Heart right ventricle (tissue), 16 donors: ENCODE measurements at regions not wholly inside any gene's neighbourhood (a gene's known extent, or its start where the extent isn't known, plus 50 kb on each side); places are given as distances from the start of the nearest gene placed in this dataset.

Source experiments
- ATAC-seq, 8 donors: fragments of 200-7000 bp; cut with Tn5 transposase; one replicate each; pipeline ENCODE4 v1.9.1; 2020; ENCODE audit warnings: mild to moderate bottlenecking in 8 of 8, moderate library complexity in 8 of 8, moderate number of reproducible peaks in 1 of 8
- DNase-seq, 2 donors: peaks; one replicate each; pipeline ENCODE4 v3.0.0-alpha.2; 2020
- H3K27ac ChIP-seq, 10 donors: fragments of 200-600 bp; sonication (generic) in 2 of 10; one replicate each; pipeline versions ENCODE4 v1.5.0 to v1.8.0; 2020 to 2022; ENCODE audit warnings: mild to moderate bottlenecking in 3 of 10
- H3K27me3 ChIP-seq, 7 donors: fragments of 200-600 bp; one replicate each; pipeline ENCODE4 v1.8.0; 2021 to 2022; ENCODE audit warnings: mild to moderate bottlenecking in 2 of 7
- H3K36me3 ChIP-seq, 9 donors: fragments of 200-600 bp; sonication (generic) in 1 of 9; one replicate each; pipeline versions ENCODE4 v1.5.0 to v1.8.0; 2020 to 2022; ENCODE audit warnings: mild to moderate bottlenecking in 2 of 9
- H3K4me1 ChIP-seq, 9 donors: fragments of 200-600 bp; sonication (generic) in 1 of 9; one replicate each; pipeline versions ENCODE4 v1.5.0 to v1.8.0; 2020 to 2022; ENCODE audit warnings: mild to moderate bottlenecking in 4 of 9
- H3K4me3 ChIP-seq, 10 donors: fragments of 200-600 bp; sonication (generic) in 2 of 10; one replicate each; pipeline versions ENCODE4 v1.5.0 to v1.8.0; 2020 to 2022; ENCODE audit warnings: mild to moderate bottlenecking in 7 of 10, moderate library complexity in 2 of 10
- H3K9me3 ChIP-seq, 11 donors: fragments of 200-600 bp in 10 of 11; sonication (generic) in 2 of 11; one replicate each; pipeline versions ENCODE4 v1.5.0 to v1.8.0; 2013 to 2022; ENCODE audit warnings: mild to moderate bottlenecking in 2 of 11, control low read depth in 1 of 11, moderate library complexity in 1 of 11
- CTCF ChIP-seq, 9 donors: fragments of 200-600 bp; sonication (generic) in 2 of 9; IDR thresholded peaks; one replicate each; pipeline versions ENCODE4 v1.5.0 to v1.8.0; 2021 to 2022; ENCODE audit warnings: antibody characterized with exemption in 9 of 9, mild to moderate bottlenecking in 5 of 9, moderate library complexity in 1 of 9
- WGBS, 2 donors: extraction: QIAGEN DNeasy Blood & Tissue Kit; methylation state at CpG; one replicate each; pipeline ENCODE4 v1.1.7; 2013; ENCODE audit warnings: inconsistent platforms in 1 of 2; 5-methylcytosine and 5-hydroxymethylcytosine counted together
- intact Hi-C, 10 donors: fragments of 100-400 bp; cut with DNase I; formaldehyde crosslinking; loops; one replicate each; pipeline versions ENCODE4 v1.11.1 to v1.14.2; 2022
- donor health status: Arrhythmogenic right ventricular cardiomyopathy.
- donor health status: ischemic (EF 13 %, LVEDD 7.1; RV severe dilation, severe dysfunction).
- donor health status: healthy with polysubstance abuse.
- donor health status: DM: no; HTN: yes; CAD: no.
- donor health status: DM: no; HTN: no; CAD: no.
- donor health status: ischemic (EF 25% LVEDD 6.9; RV normal size, moderate dysfunction).
- donor health status: ischemic (EF 25% LVEDD 5.7; RV mildly dilated, moderate dysfunction).
- donor health status: healthy.
- donor health status: DM: yes; HTN: yes; CAD: no.
- donor health status: Ischemic cardiomyopathy.
- donor health status: ischemic (EF 35%, LVEDD 5.7; RV mildly dilated, moderate dysfunction).
- donor health status: nonischemic (EF 11% LVEDD 7.7; RV severe dilation, severe dysfunction).
- donor health status: DM: yes; HTN: yes; CAD: no.
- donor health status: PGD.
- donor health status: ischemic (EF 29% LVEDD 5.4; RV normal size, mild dysfunction).
- donor health status: nonischemic (EF 23%, LVEDD 6.1; RV moderate dilation, normal function).

GRCh38 chr21:24976238-24976637 is 631.0 kb downstream of the MRPL39 start:
- H3K4me1 ChIP-seq, result no peaks in the 10 kb centered on the region
- DNase-seq (no peak), ATAC-seq (no peak)
- TF ChIP-seq CTCF (IDR thresholded peaks at IDR 0.05), result no peak
- no peaks in the 10 kb centered on the region for H3K27me3 ChIP-seq
- H3K4me3 ChIP-seq, result no peak overlapping the region
- no peaks in the 10 kb centered on the region for H3K36me3 ChIP-seq
- H3K9me3 ChIP-seq, result peaks cover 0 to 38% (median 7%) of the 10 kb centered on the region in 11 donors
- 52 to 75% methylated on average over 1 of the region's 1 CpG for WGBS, 2 donors
- intact Hi-C loops, result no loop called here
- H3K27ac ChIP-seq, result no peak overlapping the region

GRCh38 chr21:24969068-24969467 is 638.2 kb downstream of the MRPL39 start:
- 70 to 71% methylated on average over 1 of the region's 1 CpG for WGBS, 2 donors
- ATAC-seq (no peak), DNase-seq (no peak)
- Histone ChIP-seq H3K36me3 (no peaks in the 10 kb centered on the region), H3K4me1 (no peaks in the 10 kb centered on the region), H3K9me3 (peaks cover 0 to 34% (median 5%) of the 10 kb centered on the region in 11 donors), H3K27ac (no peak overlapping the region), H3K27me3 (no peaks in the 10 kb centered on the region), H3K4me3 (no peak overlapping the region)
- no peak for TF ChIP-seq CTCF (IDR thresholded peaks at IDR 0.05)
- intact Hi-C loops, result loop anchor here in 1 of 10 donors (1.0 kb wide), 1 partner anchor 30 kb away; no protein-coding TSS in a partner anchor

- Histone ChIP-seq H3K4me3 (no peak overlapping the region), H3K27me3 (no peaks in the 10 kb centered on the region), H3K27ac (no peak overlapping the region), H3K36me3 (no peaks in the 10 kb centered on the region), H3K9me3 (peaks cover 0 to 27% (median 0%) of the 10 kb centered on the region in 11 donors), H3K4me1 (no peaks in the 10 kb centered on the region)
- 66 to 71% methylated on average over 6 of the region's 6 CpGs for WGBS, 2 donors
- intact Hi-C loops, result no loop called here
- no peak for ATAC-seq
- no peak for TF ChIP-seq CTCF (IDR thresholded peaks at IDR 0.05)
- no peak for DNase-seq
Observed at GRCh38 chr21:24955275-24955961, 651.9 kb downstream of the MRPL39 start.

- H3K4me1 ChIP-seq, result no peaks in the 10 kb centered on the region
- TF ChIP-seq CTCF (IDR thresholded peaks at IDR 0.05), result no peak
- H3K36me3 ChIP-seq, result no peaks in the 10 kb centered on the region
- no peaks in the 10 kb centered on the region for H3K9me3 ChIP-seq
- WGBS, 2 donors, result 58 to 60% methylated on average over 4 of the region's 4 CpGs
- no peak overlapping the region for H3K4me3 ChIP-seq
- no peaks in the 10 kb centered on the region for H3K27me3 ChIP-seq
- ATAC-seq (no peak), DNase-seq (no peak)
- no peak overlapping the region for H3K27ac ChIP-seq
- intact Hi-C loops, result no loop called here
Observed at GRCh38 chr21:24948186-24948585, 659.1 kb downstream of the MRPL39 start.
